ENCODE measurements at regions not wholly inside any gene's neighbourhood (a gene's known extent, or its start where the extent isn't known, plus 50 kb on each side); places are given as distances from the start of the nearest gene placed in this dataset.

DNA sequence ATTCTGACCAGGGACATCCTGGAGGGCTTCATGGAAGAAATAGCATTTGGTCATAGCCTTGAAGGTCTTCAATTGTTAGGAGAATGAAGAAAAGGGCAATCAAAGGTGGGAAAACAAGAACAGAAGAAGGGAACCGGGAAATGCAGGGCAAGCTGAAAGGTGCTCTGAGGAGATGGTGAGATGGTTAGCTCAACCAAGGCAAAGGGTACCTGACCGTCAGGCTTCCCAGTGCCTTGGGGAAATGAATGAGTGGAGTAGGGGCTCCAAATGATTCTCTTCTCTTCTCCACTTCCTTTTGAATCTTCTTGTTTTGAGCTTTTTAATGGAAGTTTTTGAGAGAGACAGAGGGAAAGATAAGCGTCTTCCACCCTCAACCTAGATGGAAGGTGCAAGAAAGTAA is 155.6 kb upstream of the PWP1 start:
- TF ChIP-seq ZNF565 (CRISPR knock-in tag; conservative IDR thresholded peaks at IDR 0.05; ENCODE audit: low read depth), result no peak
- TF ChIP-seq RARB (CRISPR knock-in tag; IDR thresholded peaks at IDR 0.05), result no peak
